Transverse colon (tissue), 4 donors: ENCODE measurements at regions not wholly inside any gene's neighbourhood (a gene's known extent, or its start where the extent isn't known, plus 50 kb on each side); places are given as distances from the start of the nearest gene placed in this dataset.

Source experiments
- DNase-seq: peaks from one replicate; pipeline ENCODE4 v3.0.0-alpha.2; 2019
- H3K27ac ChIP-seq, 4 donors: fragments of 200-600 bp; sonication (generic); 2 replicates each; pipeline ENCODE4 v1.5.1; 2016 to 2018; ENCODE audit warnings: inconsistent platforms in 4 of 4
- H3K27me3 ChIP-seq: fragments of 200-600 bp; sonication (generic); 2 replicates; pipeline ENCODE4 v1.5.1; 2017; ENCODE audit warnings: inconsistent platforms
- H3K36me3 ChIP-seq, 4 donors: fragments of 200-600 bp; sonication (generic); 2 replicates each; pipeline ENCODE4 v1.5.1; 2017 to 2019; ENCODE audit warnings: inconsistent platforms in 4 of 4
- H3K4me1 ChIP-seq, 4 donors: fragments of 200-600 bp; sonication (generic); 2 replicates each; pipeline ENCODE4 v1.5.1; 2017 to 2020; ENCODE audit warnings: inconsistent platforms in 4 of 4
- H3K4me3 ChIP-seq, 4 donors: fragments of 200-600 bp; sonication (generic); 1 replicate in 1 of 4; 2 replicates in 3 of 4; pipeline versions ENCODE4 v1.5.1 to v1.6.1; 2017 to 2019; ENCODE audit warnings: inconsistent platforms in 4 of 4
- H3K9me3 ChIP-seq, 2 donors: fragments of 200-600 bp; sonication (generic); 2 replicates each; pipeline ENCODE4 v1.5.1; 2017 to 2019; ENCODE audit warnings: inconsistent platforms in 2 of 2
- CTCF ChIP-seq, 5 experiments: fragments of 200-600 bp in 3 of 5; fragments of 450-650 bp in 2 of 5; sonication (generic) in 3 of 5; IDR thresholded peaks; 1 replicate in 2 of 5; 2 replicates in 3 of 5; pipeline ENCODE4 v1.5.1; 2016 to 2017; ENCODE audit warnings: antibody characterized with exemption in 5 of 5, inconsistent platforms in 3 of 5, mild to moderate bottlenecking in 2 of 5, moderate library complexity in 1 of 5
- EP300 ChIP-seq: sonication (generic); formaldehyde crosslinking; IDR thresholded peaks from one replicate; pipeline ENCODE4 v1.6.1; 2017; ENCODE audit warnings: antibody characterized with exemption, low read depth
- POLR2A ChIP-seq: fragments of 450-650 bp; IDR thresholded peaks from one replicate; pipeline ENCODE4 v1.6.1; 2016; ENCODE audit warnings: antibody characterized with exemption, mild to moderate bottlenecking, moderate library complexity
- POLR2AphosphoS5 ChIP-seq, 3 donors: sonication (generic); formaldehyde crosslinking; IDR thresholded peaks; one replicate each; pipeline ENCODE4 v1.6.1; 2016; ENCODE audit warnings: antibody characterized with exemption in 3 of 3
- WGBS, 2 donors: methylation state at CpG; one replicate each; pipeline ENCODE4 v1.1.5; 2018; ENCODE audit warnings: low coverage in 1 of 2; 5-methylcytosine and 5-hydroxymethylcytosine counted together
- in situ Hi-C, 4 donors: fragments of 200-750 bp; cut with MboI; loops; one replicate each; pipeline versions ENCODE4 v1.15.0 to v1.15.1; 2017; ENCODE audit warnings: low sequenced_read_pairs in 3 of 4, low pct_ligation_motif_present in 1 of 4, low pct_unique_long_range_greater_than_20kb in 1 of 4
- intact Hi-C: fragments of 100-400 bp; cut with DNase I; formaldehyde crosslinking; loops from one replicate; pipeline ENCODE4 v1.15.1; 2023; ENCODE audit warnings: low total_unique reads

GRCh38 chr7:94333810-94334209, 60.9 kb upstream of the COL1A2 start:
- in situ Hi-C loops (no loop called here), intact Hi-C loops (no loop called here)
- no peaks in the 10 kb centered on the region for H3K9me3 ChIP-seq
- DNase-seq, result no peak
- H3K36me3 ChIP-seq, result no peaks in the 10 kb centered on the region
- H3K27me3 ChIP-seq, result no peaks in the 10 kb centered on the region
- H3K4me3 ChIP-seq, result no peak overlapping the region
- no peaks in the 10 kb centered on the region for H3K4me1 ChIP-seq
- no peak overlapping the region for H3K27ac ChIP-seq
- no peak for TF ChIP-seq EP300
- no peak for TF ChIP-seq CTCF (IDR thresholded peaks at IDR 0.05)
- TF ChIP-seq POLR2AphosphoS5 (IDR thresholded peaks at IDR 0.05), result no peak
- no peak for TF ChIP-seq POLR2A

GRCh38 chr7:94335586-94335985, 59.1 kb upstream of the COL1A2 start:
- in situ Hi-C loops (no loop called here), intact Hi-C loops (no loop called here)
- H3K27ac ChIP-seq, result no peak overlapping the region
- WGBS, 2 donors, result 64% methylated on average over 1 of the region's 1 CpG; no CpG with 5 or more reads in 1 of the 2 donors
- no peak for DNase-seq
- no peaks in the 10 kb centered on the region for H3K27me3 ChIP-seq
- no peak overlapping the region for H3K4me3 ChIP-seq
- H3K36me3 ChIP-seq, result no peaks in the 10 kb centered on the region
- no peaks in the 10 kb centered on the region for H3K9me3 ChIP-seq
- H3K4me1 ChIP-seq, result no peaks in the 10 kb centered on the region
- no peak for TF ChIP-seq CTCF (IDR thresholded peaks at IDR 0.05)
- TF ChIP-seq POLR2AphosphoS5 (IDR thresholded peaks at IDR 0.05), result no peak
- no peak for TF ChIP-seq POLR2A
- TF ChIP-seq EP300, result no peak

GRCh38 chr7:94336009-94336408, 58.7 kb upstream of the COL1A2 start:
- Histone ChIP-seq H3K9me3 (no peaks in the 10 kb centered on the region), H3K27me3 (no peaks in the 10 kb centered on the region), H3K4me3 (no peak overlapping the region), H3K4me1 (no peaks in the 10 kb centered on the region), H3K27ac (no peak overlapping the region), H3K36me3 (no peaks in the 10 kb centered on the region)
- DNase-seq, result no peak
- in situ Hi-C loops, result no loop called here
- no peak for TF ChIP-seq POLR2A
- TF ChIP-seq EP300, result no peak
- no peak for TF ChIP-seq CTCF (IDR thresholded peaks at IDR 0.05)
- no peak for TF ChIP-seq POLR2AphosphoS5 (IDR thresholded peaks at IDR 0.05)
- intact Hi-C loops, result no loop called here
- 56 to 58% methylated on average over 2 of the region's 2 CpGs for WGBS, 2 donors

GRCh38 chr7:94338921-94339371, 55.7 kb upstream of the COL1A2 start:
- no peak overlapping the region for H3K4me3 ChIP-seq
- intact Hi-C loops, result no loop called here
- no peaks in the 10 kb centered on the region for H3K4me1 ChIP-seq
- no peaks in the 10 kb centered on the region for H3K9me3 ChIP-seq
- no peak overlapping the region for H3K27ac ChIP-seq
- WGBS, 2 donors, result 25 to 39% methylated on average over 2 of the region's 2 CpGs
- no peaks in the 10 kb centered on the region for H3K36me3 ChIP-seq
- no peaks in the 10 kb centered on the region for H3K27me3 ChIP-seq
- in situ Hi-C loops, result no loop called here
- DNase-seq, result no peak
- TF ChIP-seq CTCF (IDR thresholded peaks at IDR 0.05), result no peak
- TF ChIP-seq POLR2A, result no peak
- TF ChIP-seq EP300, result no peak
- TF ChIP-seq POLR2AphosphoS5 (IDR thresholded peaks at IDR 0.05), result no peak
